ENCODE measurements at regions not wholly inside any gene's neighbourhood (a gene's known extent, or its start where the extent isn't known, plus 50 kb on each side); places are given as distances from the start of the nearest gene placed in this dataset.
"Not testable (repeated sequence)": the region's sequence is repeated elsewhere in the genome, so short reads cannot be mapped to it uniquely, and the experiment has no call there.

GRCh38 chr2:90011101-90011443, 1319.6 kb downstream of the RPIA start:
- not testable (repeated sequence) for TF ChIP-seq CTCF (conservative IDR thresholded peaks at IDR 0.05; ENCODE audit: low read length); EZH2phosphoT487 (IDR thresholded peaks at IDR 0.05; ENCODE audit: borderline replicate concordance)
